ENCODE measurements at regions not wholly inside any gene's neighbourhood (a gene's known extent, or its start where the extent isn't known, plus 50 kb on each side); places are given as distances from the start of the nearest gene placed in this dataset.

GRCh38 chr6:137696765-137697164 is 170.3 kb upstream of the TNFAIP3 start:
- TF ChIP-seq CTCF (IDR thresholded peaks at IDR 0.05; ENCODE audit: insufficient read depth, low read depth, low read length, missing control alignments), result no peak
- no peak overlapping the region for H3K4me3 ChIP-seq (ENCODE audit: low read length)
- no peak for DNase-seq (ENCODE audit: low read depth)

GRCh38 chr6:137697267-137697938 is 169.7 kb upstream of the TNFAIP3 start:
- peak; percentile 30 for TF ChIP-seq CTCF (IDR thresholded peaks at IDR 0.05; ENCODE audit: insufficient read depth, low read depth, low read length, missing control alignments)
- peak; percentile 72 for DNase-seq (ENCODE audit: low read depth)
- no peak overlapping the region for H3K4me3 ChIP-seq (ENCODE audit: low read length)

- peak; percentile 25 for DNase-seq (ENCODE audit: low read depth)
- no peak overlapping the region for H3K4me3 ChIP-seq (ENCODE audit: low read length)
- TF ChIP-seq CTCF (IDR thresholded peaks at IDR 0.05; ENCODE audit: insufficient read depth, low read depth, low read length, missing control alignments), result no peak
Measured at GRCh38 chr6:137698636-137699030, 168.4 kb upstream of the TNFAIP3 start.

GRCh38 chr6:137699031-137699683 is 167.9 kb upstream of the TNFAIP3 start:
- H3K4me3 ChIP-seq (ENCODE audit: low read length), result no peak overlapping the region
- no peak for TF ChIP-seq CTCF (IDR thresholded peaks at IDR 0.05; ENCODE audit: insufficient read depth, low read depth, low read length, missing control alignments)
- peak; percentile 52 for DNase-seq (ENCODE audit: low read depth)

- no peak for TF ChIP-seq CTCF (IDR thresholded peaks at IDR 0.05; ENCODE audit: insufficient read depth, low read depth, low read length, missing control alignments)
- DNase-seq (ENCODE audit: low read depth), result no peak
- H3K4me3 ChIP-seq (ENCODE audit: low read length), result no peak overlapping the region
Measured at GRCh38 chr6:137700161-137700560, 166.9 kb upstream of the TNFAIP3 start.

- DNase-seq (ENCODE audit: low read depth), result no peak
- no peak for TF ChIP-seq CTCF (IDR thresholded peaks at IDR 0.05; ENCODE audit: insufficient read depth, low read depth, low read length, missing control alignments)
- H3K4me3 ChIP-seq (ENCODE audit: low read length), result no peak overlapping the region
Measured at GRCh38 chr6:137700751-137701477, 166.1 kb upstream of the TNFAIP3 start.

All from epithelial cell of esophagus (primary cell).